ENCODE measurements at regions not wholly inside any gene's neighbourhood (a gene's known extent, or its start where the extent isn't known, plus 50 kb on each side); places are given as distances from the start of the nearest gene placed in this dataset.

- Histone ChIP-seq H3K4me3 (ENCODE audit: insufficient read depth, low read depth, low read length) (no peak overlapping the region), H3K36me3 (replicated peaks; ENCODE audit: control insufficient read depth, insufficient read depth, low read length) (no peaks in the 10 kb centered on the region), H3K27me3 (ENCODE audit: control insufficient read depth, insufficient read depth, low read length) (no peaks in the 10 kb centered on the region)
- no peak for DNase-seq
Observed at GRCh38 chr5:26645659-26646058, 392.7 kb downstream of the CDH9 start.

GRCh38 chr5:26641492-26641891 lies 396.9 kb downstream of the CDH9 start:
- no peak overlapping the region for H3K4me3 ChIP-seq (ENCODE audit: insufficient read depth, low read depth, low read length)
- no peaks in the 10 kb centered on the region for H3K27me3 ChIP-seq (ENCODE audit: control insufficient read depth, insufficient read depth, low read length)
- no peaks in the 10 kb centered on the region for H3K36me3 ChIP-seq (replicated peaks; ENCODE audit: control insufficient read depth, insufficient read depth, low read length)
- DNase-seq: no peak

GRCh38 chr5:26625099-26625498 lies 413.3 kb downstream of the CDH9 start:
- DNase-seq: no peak
- Histone ChIP-seq H3K4me3 (ENCODE audit: insufficient read depth, low read depth, low read length) (no peak overlapping the region), H3K36me3 (replicated peaks; ENCODE audit: control insufficient read depth, insufficient read depth, low read length) (no peaks in the 10 kb centered on the region), H3K27me3 (ENCODE audit: control insufficient read depth, insufficient read depth, low read length) (no peaks in the 10 kb centered on the region)

- no peak for DNase-seq
- H3K36me3 ChIP-seq (replicated peaks; ENCODE audit: control insufficient read depth, insufficient read depth, low read length): no peaks in the 10 kb centered on the region
- H3K27me3 ChIP-seq (ENCODE audit: control insufficient read depth, insufficient read depth, low read length): no peaks in the 10 kb centered on the region
- H3K4me3 ChIP-seq (ENCODE audit: insufficient read depth, low read depth, low read length): no peak overlapping the region
Observed at GRCh38 chr5:26622947-26623346, 415.4 kb downstream of the CDH9 start.

GRCh38 chr5:26610577-26610976 lies 427.8 kb downstream of the CDH9 start:
- Histone ChIP-seq H3K4me3 (ENCODE audit: insufficient read depth, low read depth, low read length) (no peak overlapping the region), H3K36me3 (replicated peaks; ENCODE audit: control insufficient read depth, insufficient read depth, low read length) (no peaks in the 10 kb centered on the region), H3K27me3 (ENCODE audit: control insufficient read depth, insufficient read depth, low read length) (no peaks in the 10 kb centered on the region)
- DNase-seq: no peak

GRCh38 chr5:26601563-26601962 lies 436.8 kb downstream of the CDH9 start:
- Histone ChIP-seq H3K36me3 (replicated peaks; ENCODE audit: control insufficient read depth, insufficient read depth, low read length) (no peaks in the 10 kb centered on the region), H3K4me3 (ENCODE audit: insufficient read depth, low read depth, low read length) (no peak overlapping the region), H3K27me3 (ENCODE audit: control insufficient read depth, insufficient read depth, low read length) (no peaks in the 10 kb centered on the region)
- DNase-seq: no peak

- H3K4me3 ChIP-seq (ENCODE audit: insufficient read depth, low read depth, low read length): no peak overlapping the region
- no peak for DNase-seq
- H3K27me3 ChIP-seq (ENCODE audit: control insufficient read depth, insufficient read depth, low read length): no peaks in the 10 kb centered on the region
- H3K36me3 ChIP-seq (replicated peaks; ENCODE audit: control insufficient read depth, insufficient read depth, low read length): no peaks in the 10 kb centered on the region
Observed at GRCh38 chr5:26582350-26583045, 455.9 kb downstream of the CDH9 start.

- no peak for DNase-seq
Observed at GRCh38 chr5:26579712-26580111, 458.7 kb downstream of the CDH9 start.

GRCh38 chr5:26578002-26578401 lies 460.4 kb downstream of the CDH9 start:
- H3K27me3 ChIP-seq (ENCODE audit: control insufficient read depth, insufficient read depth, low read length): no peaks in the 10 kb centered on the region
- H3K4me3 ChIP-seq (ENCODE audit: insufficient read depth, low read depth, low read length): no peak overlapping the region
- DNase-seq: no peak
- H3K36me3 ChIP-seq (replicated peaks; ENCODE audit: control insufficient read depth, insufficient read depth, low read length): no peaks in the 10 kb centered on the region

More at GRCh38 chr5:26579712-26580111, 458.7 kb downstream of the CDH9 start:
- Histone ChIP-seq H3K27me3 (ENCODE audit: control insufficient read depth, insufficient read depth, low read length) (no peaks in the 10 kb centered on the region), H3K4me3 (ENCODE audit: insufficient read depth, low read depth, low read length) (no peak overlapping the region), H3K36me3 (replicated peaks; ENCODE audit: control insufficient read depth, insufficient read depth, low read length) (no peaks in the 10 kb centered on the region)

- Histone ChIP-seq H3K4me3 (ENCODE audit: insufficient read depth, low read depth, low read length) (no peak overlapping the region), H3K36me3 (replicated peaks; ENCODE audit: control insufficient read depth, insufficient read depth, low read length) (no peaks in the 10 kb centered on the region), H3K27me3 (ENCODE audit: control insufficient read depth, insufficient read depth, low read length) (no peaks in the 10 kb centered on the region)
- no peak for DNase-seq
Observed at GRCh38 chr5:26572480-26572879, 465.9 kb downstream of the CDH9 start.

- no peaks in the 10 kb centered on the region for H3K36me3 ChIP-seq (replicated peaks; ENCODE audit: control insufficient read depth, insufficient read depth, low read length)
- H3K27me3 ChIP-seq (ENCODE audit: control insufficient read depth, insufficient read depth, low read length): no peaks in the 10 kb centered on the region
- no peak for DNase-seq
Observed at GRCh38 chr5:26569929-26570258, 468.5 kb downstream of the CDH9 start.

GRCh38 chr5:26569241-26569928 lies 469.0 kb downstream of the CDH9 start:
- no peak overlapping the region for H3K4me3 ChIP-seq (ENCODE audit: insufficient read depth, low read depth, low read length)
- no peaks in the 10 kb centered on the region for H3K27me3 ChIP-seq (ENCODE audit: control insufficient read depth, insufficient read depth, low read length)
- H3K36me3 ChIP-seq (replicated peaks; ENCODE audit: control insufficient read depth, insufficient read depth, low read length): no peaks in the 10 kb centered on the region
- DNase-seq: peak; percentile 3

More at GRCh38 chr5:26569929-26570258, 468.5 kb downstream of the CDH9 start:
- no peak overlapping the region for H3K4me3 ChIP-seq (ENCODE audit: insufficient read depth, low read depth, low read length)

GRCh38 chr5:26568316-26568715 lies 470.1 kb downstream of the CDH9 start:
- Histone ChIP-seq H3K36me3 (replicated peaks; ENCODE audit: control insufficient read depth, insufficient read depth, low read length) (no peaks in the 10 kb centered on the region), H3K4me3 (ENCODE audit: insufficient read depth, low read depth, low read length) (no peak overlapping the region), H3K27me3 (ENCODE audit: control insufficient read depth, insufficient read depth, low read length) (no peaks in the 10 kb centered on the region)
- no peak for DNase-seq

GRCh38 chr5:26563979-26564378 lies 474.4 kb downstream of the CDH9 start:
- Histone ChIP-seq H3K4me3 (ENCODE audit: insufficient read depth, low read depth, low read length) (no peak overlapping the region), H3K36me3 (replicated peaks; ENCODE audit: control insufficient read depth, insufficient read depth, low read length) (no peaks in the 10 kb centered on the region), H3K27me3 (ENCODE audit: control insufficient read depth, insufficient read depth, low read length) (no peaks in the 10 kb centered on the region)
- no peak for DNase-seq

- Histone ChIP-seq H3K4me3 (ENCODE audit: insufficient read depth, low read depth, low read length) (no peak overlapping the region), H3K27me3 (ENCODE audit: control insufficient read depth, insufficient read depth, low read length) (no peaks in the 10 kb centered on the region), H3K36me3 (replicated peaks; ENCODE audit: control insufficient read depth, insufficient read depth, low read length) (no peaks in the 10 kb centered on the region)
- DNase-seq: no peak
Observed at GRCh38 chr5:26553079-26553478, 485.3 kb downstream of the CDH9 start.

Measured in H7 (cell line).